Activated CD4-positive, CD25-positive, alpha-beta regulatory T cell (primary cell): ENCODE measurements at regions not wholly inside any gene's neighbourhood (a gene's known extent, or its start where the extent isn't known, plus 50 kb on each side); places are given as distances from the start of the nearest gene placed in this dataset.

ENCODE experiments used
- DNase-seq, 4 experiments: peaks; one replicate each; lab custom pipeline; 2025; lab: John Stamatoyannopoulos, UW

DNA sequence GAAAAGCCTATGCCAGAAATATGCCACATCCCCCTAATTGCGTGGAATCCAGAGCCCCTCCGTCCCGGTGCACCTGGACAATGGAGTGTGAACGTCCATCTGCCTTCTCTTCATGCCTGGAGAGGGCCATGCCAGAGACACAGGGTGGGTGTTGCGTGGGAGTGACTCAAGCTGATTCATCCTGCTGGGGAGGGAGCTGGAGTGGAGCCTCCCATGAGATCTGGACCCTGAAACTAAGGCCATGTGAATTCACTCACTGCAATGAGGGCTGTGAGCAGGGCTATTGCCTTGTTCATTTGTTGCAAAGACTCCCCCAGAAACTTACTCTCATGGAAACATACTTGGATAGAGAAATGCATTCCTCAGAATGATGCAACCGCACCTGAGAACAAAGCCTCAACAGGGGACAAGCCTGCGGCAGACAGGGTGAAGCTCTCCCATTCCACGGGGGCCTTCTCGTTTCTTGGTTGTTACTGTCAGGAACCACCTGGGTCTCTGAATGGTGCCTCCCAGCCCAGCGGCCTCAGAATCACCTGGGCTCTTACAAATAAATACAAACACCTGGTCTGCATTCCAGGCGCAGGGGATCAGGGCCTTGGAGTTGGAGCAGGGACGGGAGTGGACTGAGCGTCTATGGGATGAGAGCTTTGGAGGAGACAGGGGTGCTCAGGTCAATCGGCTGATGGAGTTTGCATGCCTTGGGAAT lies 1031.2 kb downstream of the BRD1 start:
- no peak for DNase-seq

DNA sequence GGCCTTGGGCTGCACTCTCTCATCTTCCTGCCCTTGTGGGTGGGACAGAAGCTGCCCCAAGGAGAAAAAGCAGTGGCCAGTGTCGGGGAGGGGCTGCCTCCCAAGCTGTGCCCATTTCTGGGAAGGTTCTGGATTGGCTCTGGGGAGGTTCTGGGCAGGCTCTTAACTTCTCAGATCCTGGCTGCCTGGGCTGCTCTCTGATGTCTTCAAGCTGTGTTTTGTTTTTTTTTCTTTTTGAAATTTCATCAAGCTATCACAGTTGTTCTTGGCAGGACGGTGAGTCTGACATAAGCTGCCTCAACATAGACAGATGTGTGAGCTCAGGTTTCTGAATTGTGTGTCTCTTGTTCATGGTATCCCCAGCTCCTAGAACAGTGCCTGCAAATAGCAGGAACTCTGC lies 1032.0 kb downstream of the BRD1 start:
- no peak for DNase-seq

DNA sequence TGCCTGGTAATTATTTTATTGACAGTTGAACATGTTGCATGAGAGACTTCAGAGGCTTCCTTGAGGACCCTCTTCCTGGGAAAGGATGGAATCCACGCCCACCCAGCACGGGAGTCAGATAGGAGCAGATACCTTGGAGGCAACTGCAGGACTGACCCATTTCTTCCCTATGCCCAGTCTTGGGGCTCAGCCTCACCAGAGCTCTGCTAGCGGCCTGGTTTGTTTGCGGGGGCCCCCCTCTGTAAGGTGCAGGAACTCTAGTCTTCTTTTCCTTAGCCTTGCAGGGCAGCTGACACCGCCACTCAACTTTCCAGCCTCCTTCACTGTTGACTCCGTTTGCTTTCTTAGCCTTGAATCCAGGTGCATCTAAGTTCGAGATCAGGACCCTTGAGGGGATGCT lies 1032.8 kb downstream of the BRD1 start:
- DNase-seq = no peak

DNA sequence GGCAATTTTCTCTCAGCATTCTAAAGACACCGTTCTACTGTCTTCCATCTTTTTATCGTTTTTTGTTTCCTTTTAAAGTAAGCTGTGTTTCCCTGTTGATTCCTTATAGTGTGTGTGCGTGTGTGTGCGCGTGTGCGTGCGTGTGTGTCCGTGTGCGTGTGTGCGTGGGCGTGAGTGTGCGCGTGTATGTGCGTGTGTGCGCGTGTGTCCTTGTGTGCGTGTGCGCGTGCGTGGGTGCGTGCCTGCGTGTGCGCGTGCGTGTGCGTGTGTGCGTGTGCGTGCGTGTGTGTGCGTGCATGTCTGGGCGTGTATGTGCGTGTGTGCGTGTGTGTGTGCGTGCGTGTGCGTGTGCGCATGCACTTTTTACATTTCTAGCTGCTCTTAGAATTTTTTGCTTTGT lies 1033.7 kb downstream of the BRD1 start:
- DNase-seq = no peak

DNA sequence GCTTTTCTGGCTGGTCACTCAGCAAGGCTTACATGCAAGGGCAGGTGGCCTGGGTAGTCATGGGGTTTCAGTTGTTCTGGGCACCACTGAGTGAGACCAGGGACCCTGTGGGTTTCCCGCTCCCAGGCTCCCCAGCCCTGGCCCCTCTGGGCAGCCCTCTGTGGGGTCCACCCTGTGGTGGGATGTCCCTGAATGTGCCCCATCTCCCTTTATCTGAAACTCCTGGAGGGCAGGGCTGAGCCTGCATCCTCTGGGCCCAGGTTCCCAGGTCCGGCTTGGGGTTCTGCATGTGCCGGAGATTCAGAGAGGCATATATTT lies 1041.0 kb downstream of the BRD1 start:
- DNase-seq = no peak

DNA sequence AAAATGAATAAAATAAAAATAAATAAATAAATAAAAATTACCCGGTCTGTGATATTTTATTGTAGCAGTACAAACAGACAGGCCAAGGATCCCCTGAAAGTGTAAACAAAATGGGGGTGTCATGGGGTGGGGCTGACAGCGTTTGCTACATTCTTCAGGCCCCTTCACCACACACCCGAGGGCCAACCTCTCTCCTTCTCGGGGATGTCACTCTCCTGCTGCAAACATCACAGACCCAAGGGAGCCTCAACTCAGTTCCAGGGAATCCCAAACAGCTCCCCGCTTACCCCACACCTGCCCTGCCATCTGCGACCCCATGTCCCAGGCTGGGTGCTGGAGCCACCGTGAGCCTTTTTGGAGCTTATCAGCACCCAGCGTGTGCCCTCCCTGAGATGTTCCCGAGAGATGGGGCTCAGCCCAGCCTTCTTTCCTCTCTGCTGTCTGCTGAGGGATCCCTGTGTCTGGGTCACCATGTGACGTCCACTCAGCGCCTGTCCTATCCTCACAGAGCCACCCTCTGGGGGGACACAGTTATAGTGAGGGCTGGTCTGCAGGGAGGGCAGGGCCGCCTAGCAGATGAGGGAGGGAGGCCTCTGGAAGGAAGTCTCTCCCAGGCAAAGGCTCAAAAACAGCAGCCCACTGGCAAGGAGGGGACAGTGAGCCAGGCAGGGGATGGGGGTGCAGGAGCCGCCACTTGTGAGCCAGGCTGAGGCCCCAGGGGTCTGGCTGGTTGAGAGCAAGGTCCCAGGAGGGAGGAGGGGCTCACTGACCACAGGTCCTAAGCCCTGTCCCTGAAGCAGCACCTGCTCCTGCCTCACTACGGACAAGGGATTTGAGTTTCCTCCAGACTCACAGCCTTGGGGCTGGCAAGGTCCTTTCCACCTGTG lies 1041.6 kb downstream of the BRD1 start:
- no peak for DNase-seq

DNA sequence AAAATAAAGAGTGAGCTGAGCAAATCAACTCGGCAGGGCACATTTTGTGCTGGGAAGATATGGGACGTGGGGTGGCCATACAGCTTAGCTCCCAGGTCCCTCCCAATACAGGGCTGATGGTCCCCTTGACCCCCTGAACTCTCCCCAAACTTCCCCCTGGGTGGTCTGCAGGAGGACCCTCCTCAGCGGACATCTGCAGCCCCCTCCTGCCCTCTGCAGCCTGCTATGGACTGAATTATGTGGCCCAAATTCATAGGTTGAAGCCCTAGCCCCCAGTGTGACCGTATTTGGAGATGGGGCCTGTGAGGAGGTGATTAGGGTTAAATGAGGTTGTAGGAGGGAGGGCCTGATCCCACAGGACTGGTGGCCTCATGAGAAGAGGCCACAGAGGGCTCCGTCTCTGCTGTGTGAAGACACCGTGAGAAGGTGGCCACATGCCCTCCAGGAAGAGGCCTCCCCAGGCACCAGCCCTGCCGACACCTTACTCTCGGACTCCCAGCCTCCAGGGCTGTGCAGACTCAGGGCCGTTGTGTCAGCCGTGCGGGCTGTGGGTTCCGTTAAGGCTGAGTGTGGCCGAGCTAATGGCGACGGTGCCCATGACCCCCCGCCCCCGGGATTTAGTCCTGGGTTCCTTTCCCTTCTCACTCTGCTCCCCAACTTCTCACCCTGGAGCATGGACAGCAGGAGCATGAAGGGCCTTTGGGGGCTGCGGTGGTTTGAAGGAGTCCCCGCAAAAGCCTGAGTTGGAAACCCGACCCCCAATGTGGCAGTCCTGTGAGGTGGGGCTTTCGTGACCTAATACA lies 1042.8 kb downstream of the BRD1 start:
- no peak for DNase-seq

DNA sequence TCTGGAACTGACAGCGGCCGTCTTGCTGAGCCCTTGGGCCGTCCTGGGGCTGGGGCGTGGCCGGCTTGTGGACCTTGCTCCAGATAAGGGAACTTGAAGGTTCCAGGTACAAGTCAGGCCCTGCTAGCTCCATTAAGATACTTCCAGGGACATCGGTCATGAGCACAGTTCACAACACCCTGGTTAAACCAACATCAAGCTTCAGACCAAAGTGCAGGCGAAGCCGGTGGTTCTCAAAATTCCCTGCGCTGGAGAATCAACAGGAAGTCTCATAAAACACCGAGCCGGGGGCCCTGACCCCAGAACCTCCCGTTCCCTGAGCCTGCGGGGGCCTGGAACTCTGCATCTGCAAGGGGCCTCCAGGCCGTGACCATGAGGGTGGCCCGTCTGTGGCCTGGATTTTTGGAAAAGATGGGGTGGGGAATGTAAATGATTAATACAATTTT lies 1043.8 kb downstream of the BRD1 start:
- DNase-seq = no peak

DNA sequence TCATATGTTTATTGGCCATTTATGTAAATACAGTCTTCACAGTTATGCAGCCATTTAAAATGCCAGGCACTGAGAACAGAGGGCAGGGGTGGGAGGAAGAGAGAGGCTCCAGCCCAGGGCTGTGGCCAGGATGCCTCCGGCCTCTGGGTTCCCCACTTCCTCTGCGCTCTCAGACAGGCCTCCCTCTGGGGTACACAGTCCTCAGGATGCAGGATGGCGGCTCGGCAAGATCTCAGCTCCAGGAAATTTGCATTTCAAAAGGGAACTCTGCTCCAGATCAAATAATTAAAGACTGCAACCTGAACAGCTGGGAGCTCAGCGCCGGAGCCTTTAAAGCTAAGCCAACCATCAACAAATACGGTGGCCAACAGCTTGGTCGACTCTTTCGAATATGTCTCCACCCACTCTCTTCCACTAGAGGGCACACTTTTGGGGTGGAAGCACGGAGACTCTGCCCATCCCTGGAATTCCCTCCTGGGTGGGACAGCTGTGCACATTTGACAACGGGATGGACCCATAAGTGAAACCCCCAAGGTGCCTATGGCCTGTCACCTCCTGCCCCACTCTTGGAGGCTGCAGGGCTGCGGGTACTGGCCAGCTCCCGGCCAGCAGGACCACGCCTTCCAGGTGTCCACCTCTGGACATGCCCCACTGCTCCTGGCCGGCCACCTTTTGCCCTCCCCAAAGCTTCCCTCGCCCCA lies 1044.7 kb downstream of the BRD1 start:
- DNase-seq = no peak

DNA sequence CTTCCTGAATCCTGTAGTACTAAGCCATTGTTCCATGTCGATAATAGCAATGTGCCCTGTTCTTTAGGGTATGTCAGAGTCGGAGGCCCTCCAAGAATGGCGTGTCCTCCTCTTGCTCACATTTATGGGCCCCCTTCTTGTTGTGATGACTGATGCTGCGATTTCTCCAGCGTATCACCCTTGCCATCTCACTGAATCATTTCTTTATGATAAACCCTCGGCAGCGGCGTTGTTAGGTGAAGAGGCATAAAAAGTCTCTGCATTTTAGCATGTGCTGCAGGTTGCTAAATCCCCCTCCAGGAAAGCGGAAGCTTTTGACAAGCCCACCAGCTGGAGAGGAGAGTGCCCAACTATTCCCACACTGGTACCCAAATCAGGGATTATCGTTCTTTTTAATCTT lies 1045.3 kb downstream of the BRD1 start:
- no peak for DNase-seq

DNA sequence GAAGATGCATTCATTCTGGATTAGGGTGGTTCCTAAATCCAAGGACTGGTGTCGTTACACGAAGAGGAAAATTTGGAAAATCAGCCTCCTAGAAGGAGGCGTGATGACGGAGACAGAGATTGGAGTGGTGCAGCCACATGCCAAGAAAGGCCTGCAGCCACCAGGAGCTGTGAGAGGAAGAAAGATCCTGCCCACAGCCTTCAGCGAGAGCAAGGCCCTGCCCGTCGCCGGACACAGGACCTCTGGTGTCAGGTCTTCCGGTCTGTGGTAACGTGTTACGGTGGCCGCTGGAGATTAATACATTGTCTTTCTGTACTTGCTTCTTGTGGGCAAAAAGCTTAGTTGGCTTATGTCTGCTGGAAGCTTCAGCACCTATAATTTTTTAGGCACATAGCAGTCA lies 1045.8 kb downstream of the BRD1 start:
- no peak for DNase-seq

DNA sequence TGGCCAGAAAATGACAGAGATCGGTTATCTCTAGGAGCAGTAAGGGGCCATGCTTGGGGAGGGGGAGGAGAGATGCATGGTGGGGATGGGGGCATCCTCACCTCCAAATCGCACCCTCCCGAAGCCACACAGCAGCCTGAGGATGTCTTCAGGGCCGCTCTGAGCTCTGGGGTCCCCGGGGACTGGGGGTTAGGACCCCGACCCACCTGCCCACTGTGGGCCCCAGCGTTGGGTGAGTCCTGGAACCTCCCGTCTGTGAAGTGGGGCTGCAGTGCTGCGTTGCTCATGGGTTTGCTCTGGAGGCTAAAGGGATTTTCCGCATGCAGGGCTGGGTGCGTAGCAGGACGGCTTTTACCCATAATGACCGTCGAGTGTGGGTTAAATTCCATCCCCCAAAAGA lies 1046.3 kb downstream of the BRD1 start:
- no peak for DNase-seq

DNA sequence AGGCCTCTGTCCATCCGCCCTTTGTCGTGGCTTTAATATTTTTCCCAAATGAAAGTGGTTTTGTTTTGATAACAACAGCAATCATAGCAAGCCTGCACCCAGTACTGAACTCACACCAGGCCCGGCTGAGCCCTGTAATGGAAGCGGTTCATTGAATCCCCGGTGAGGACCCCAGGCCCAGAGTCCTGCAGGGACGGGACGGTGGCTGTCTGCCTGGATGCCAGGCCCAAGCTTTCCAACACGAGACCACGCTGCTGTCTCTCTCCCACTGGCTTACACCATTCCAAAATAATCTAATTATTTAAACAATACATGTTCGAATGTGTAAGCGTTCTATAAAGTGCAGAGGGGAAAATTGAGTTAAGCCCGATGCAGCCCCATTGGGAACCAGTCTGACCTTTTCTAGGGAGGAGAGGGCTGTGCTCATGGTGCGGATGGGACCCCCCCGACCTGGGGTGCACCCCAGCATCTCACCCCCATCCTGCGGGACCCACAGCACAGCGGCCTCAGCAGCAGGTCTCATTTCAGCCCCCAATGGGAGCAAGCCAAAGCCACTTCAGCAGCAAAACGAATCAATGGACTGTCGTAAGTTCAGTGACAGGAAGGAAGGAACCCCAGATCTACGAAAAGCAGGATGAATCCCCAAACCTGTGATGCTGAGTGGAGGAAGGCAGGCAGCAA lies 1046.9 kb downstream of the BRD1 start:
- DNase-seq = no peak

DNA sequence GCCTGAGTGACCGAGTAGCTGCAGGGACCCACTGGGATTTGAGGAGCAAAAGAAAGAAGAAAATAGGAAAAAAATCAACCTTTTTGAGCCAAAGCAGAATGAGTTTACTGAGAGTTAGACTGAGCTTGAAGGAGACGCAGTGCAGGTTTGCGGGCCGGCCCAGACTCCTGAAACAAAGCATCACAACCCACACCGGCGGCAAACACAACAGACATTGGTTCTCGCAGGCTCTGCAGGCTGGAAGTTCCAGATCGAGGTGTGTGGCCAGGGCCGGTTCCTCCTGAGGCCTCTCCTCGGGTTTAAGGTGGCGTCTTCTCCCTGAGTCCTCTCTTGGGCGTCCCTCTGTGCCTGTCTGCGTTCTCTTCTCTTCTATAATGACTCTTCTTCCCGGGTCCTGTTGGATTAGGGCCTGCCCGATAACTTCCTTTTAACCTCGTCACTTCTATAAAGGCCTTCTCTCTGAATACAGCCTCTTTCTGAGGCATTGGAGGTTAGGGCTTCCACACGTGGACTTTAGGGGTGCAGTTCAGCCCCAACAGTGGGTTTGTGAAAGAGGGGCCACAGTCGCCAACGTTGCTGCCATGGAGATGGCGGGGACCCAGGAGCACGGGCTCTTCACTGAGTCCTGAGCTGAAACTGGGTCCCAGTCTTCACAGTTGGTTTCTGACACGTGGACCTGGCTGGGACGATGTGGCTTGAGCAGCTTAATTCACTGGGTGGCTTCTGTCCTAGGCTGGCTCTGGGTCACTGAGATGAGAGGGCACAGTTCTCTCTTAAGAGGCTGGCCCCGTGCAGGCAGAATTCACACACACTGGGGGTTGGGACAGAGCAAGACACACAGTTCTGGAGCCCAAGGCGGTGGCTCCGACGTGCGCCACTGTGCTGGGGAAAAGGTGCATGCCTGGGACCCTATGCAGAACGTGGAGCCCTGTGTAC lies 1047.7 kb downstream of the BRD1 start:
- DNase-seq = no peak

DNA sequence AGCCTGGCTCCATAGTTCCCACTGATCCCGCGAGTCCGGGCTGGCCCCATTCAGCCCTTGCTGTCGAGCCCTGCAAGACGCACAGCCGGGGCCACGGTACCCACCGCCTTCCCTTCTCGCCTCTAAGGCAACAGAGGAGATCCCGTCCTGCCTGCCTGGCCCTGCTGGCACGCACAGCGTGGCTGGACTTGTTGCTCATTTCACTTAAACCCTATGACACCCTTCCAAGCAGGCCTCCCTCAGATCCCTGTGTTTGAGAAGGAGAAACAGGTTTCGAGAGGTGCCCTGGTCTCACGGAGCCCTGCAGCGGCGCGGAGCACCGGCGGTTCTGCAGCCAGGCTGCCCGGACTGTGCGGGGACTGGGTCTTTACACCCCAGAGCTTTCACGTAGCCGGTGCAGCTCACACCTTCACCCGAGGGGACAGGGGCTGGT lies 1048.4 kb downstream of the BRD1 start:
- no peak for DNase-seq

DNA sequence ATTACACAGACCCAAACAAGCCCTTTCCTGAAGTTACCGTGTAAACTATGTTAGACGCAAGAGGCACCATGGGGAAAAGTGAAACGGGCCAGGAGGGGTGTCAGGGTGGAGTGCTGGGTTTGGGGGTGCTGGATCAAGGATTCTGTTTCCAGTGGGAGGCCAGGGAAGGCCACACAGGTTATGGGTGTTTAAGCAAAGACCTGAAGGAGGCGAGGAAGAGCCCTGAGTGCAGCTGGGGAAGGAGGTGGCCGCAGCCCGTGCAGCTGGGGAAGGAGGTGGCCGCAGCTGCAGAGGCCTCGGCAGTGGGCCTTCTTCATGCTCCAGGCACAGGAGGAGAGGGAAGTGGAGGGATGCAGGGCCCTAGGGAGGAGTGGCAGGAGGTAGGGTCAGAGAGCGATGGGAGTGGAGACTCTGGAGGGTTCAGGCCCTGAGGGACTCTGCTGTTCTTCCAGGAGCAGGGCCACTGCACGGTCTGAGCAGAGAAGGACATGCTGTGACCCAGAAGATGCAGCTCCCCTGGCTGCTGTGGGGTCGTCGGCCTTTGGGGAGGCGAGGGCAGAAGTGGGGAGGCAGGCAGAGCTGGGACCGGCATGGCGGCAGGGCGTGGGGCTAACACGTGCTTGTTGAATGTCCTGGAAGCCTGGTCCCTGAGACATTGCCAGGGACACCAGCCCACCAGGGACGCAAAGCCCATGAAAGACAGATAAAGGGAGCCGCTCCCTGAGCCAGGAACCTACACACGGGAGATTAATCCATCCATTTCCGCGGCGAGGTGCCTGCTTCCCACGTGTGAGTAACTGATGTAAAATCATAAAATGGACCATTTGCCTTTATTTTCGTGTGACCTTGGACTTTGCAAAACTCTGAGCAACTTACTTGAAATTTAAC lies 1049.1 kb downstream of the BRD1 start:
- DNase-seq = no peak

DNA sequence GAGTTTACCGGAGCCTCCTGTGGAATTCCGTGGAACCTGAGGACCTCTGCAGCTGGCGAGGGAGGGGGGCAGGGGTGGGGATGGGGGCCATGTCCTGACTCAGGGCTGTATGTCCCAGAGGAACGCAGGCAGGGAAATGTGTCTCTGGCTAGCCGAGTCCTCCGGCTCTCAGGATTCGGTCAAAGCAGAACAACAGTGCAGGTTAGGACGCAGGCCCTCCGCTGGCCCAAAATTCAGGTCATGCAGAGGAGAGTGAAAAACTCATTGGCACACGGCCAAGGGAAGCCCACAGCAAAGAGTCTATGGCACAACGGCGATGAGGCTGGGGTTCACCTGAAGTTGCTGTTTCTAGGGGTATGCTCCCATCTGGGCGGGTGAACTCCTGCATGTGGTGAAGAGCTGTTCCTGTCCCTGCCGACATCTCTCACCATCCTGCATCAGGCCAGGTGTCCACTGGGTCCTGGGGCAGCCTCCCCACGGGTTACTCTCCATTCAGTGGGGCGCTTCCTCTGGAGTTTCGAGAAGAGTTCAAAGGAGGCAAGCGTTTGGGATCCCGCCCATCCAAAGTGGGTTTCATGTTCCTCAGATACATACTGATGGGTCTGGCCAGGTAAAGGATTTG lies 1055.3 kb downstream of the BRD1 start:
- DNase-seq = no peak

DNA sequence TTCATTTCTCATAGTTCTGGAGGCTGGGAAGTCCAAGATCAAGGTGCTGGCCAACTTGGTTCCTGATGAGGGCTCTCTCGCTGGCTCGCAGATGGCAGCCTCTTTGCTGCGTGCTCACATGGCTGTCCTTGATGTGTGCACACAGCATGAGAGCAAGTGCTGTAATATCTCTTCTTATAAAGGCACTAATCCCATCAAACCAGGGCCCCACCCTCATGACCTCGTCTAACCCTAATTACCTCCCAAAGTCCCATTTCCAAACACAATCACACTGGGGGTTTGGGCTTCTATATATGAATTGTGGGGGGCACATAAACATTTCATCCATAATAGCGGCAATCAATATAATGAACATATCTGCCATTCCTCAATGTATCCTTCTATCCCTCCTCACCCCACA lies 1062.1 kb downstream of the BRD1 start:
- no peak for DNase-seq

DNA sequence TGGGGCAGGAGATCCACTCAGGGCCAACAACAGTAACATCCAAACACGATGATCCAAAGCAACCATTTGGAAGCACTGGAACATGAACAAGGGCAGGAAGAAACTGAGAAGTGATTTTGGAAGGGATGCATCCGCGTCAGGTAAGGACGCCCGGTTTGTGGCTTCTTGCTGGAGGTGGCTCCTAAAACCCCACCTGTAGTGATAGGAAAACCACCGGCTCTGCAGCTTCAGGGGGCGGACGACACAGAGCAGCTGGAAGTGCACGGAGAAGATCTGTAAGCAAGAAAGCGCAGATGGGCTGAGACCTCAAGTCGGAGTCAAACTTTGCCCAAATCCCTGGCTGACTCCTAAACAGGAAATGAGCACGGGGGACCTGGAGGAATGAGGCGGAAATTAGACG lies 1066.1 kb downstream of the BRD1 start:
- DNase-seq = no peak
